Nephron (organoid): ENCODE measurements at regions not wholly inside any gene's neighbourhood (a gene's known extent, or its start where the extent isn't known, plus 50 kb on each side); places are given as distances from the start of the nearest gene placed in this dataset.
A peak's percentile ranks its signal among the peaks of the same experiment; 100 is the strongest.

Experiments used
- H3K27ac Mint-ChIP-seq, 3 experiments: 2 replicates each; pipeline ENCODE4 v1.8.0; 2020; ENCODE audit warnings: mixed read lengths in 3 of 3, mild to moderate bottlenecking in 2 of 3, moderate library complexity in 1 of 3
- H3K27me3 Mint-ChIP-seq: 2 replicates; pipeline ENCODE4 v1.8.0; 2021; ENCODE audit warnings: low read depth, mild to moderate bottlenecking, moderate library complexity, mixed read lengths
- H3K36me3 Mint-ChIP-seq: 2 replicates; pipeline ENCODE4 v1.8.0; 2020; ENCODE audit warnings: low read depth, mixed read lengths
- H3K4me1 Mint-ChIP-seq: 2 replicates; pipeline ENCODE4 v1.8.0; 2020; ENCODE audit warnings: mixed read lengths
- H3K4me3 Mint-ChIP-seq, 3 experiments: 2 replicates each; pipeline ENCODE4 v1.8.0; 2020; ENCODE audit warnings: mild to moderate bottlenecking in 3 of 3, mixed read lengths in 3 of 3, moderate library complexity in 2 of 3
- H3K9me3 Mint-ChIP-seq: 2 replicates; pipeline ENCODE4 v1.8.0; 2020; ENCODE audit warnings: mixed read lengths
- CTCF ChIP-seq, 3 experiments: fragments of 200-600 bp; sonication (generic); IDR thresholded peaks; one replicate each; pipeline ENCODE4 v1.5.0; 2021; ENCODE audit warnings: antibody characterized with exemption in 3 of 3; ENCODE audit not compliant: unreplicated experiment in 3 of 3

GRCh38 chr6:133761706-133762105 lies 127.2 kb upstream of the TCF21 start:
- no peak for TF ChIP-seq CTCF (IDR thresholded peaks at IDR 0.05; ENCODE audit: unreplicated experiment in 3 of 3)
- H3K4me3 Mint-ChIP-seq = peak overlapping the region in 1 of 3 experiments; percentile 32
- H3K9me3 Mint-ChIP-seq = no peaks in the 10 kb centered on the region
- no peaks in the 10 kb centered on the region for H3K36me3 Mint-ChIP-seq
- no peaks in the 10 kb centered on the region for H3K27me3 Mint-ChIP-seq
- H3K4me1 Mint-ChIP-seq = peaks cover 55% of the 10 kb centered on the region
- H3K27ac Mint-ChIP-seq = peak overlapping the region; percentile 67 to 90 (median 89)

- Mint-ChIP-seq H3K9me3 (no peaks in the 10 kb centered on the region), H3K27me3 (no peaks in the 10 kb centered on the region), H3K27ac (peak overlapping the region; percentile 82 to 91 (median 91)), H3K4me3 (no peak overlapping the region), H3K4me1 (peaks cover 53% of the 10 kb centered on the region), H3K36me3 (no peaks in the 10 kb centered on the region)
- no peak for TF ChIP-seq CTCF (IDR thresholded peaks at IDR 0.05; ENCODE audit: unreplicated experiment in 3 of 3)
Observed at GRCh38 chr6:133764008-133764753, 124.7 kb upstream of the TCF21 start.

- Mint-ChIP-seq H3K27me3 (no peaks in the 10 kb centered on the region), H3K9me3 (no peaks in the 10 kb centered on the region), H3K27ac (peak overlapping the region; percentile 82 to 91 (median 91)), H3K4me3 (no peak overlapping the region), H3K4me1 (peaks cover 52% of the 10 kb centered on the region), H3K36me3 (no peaks in the 10 kb centered on the region)
- TF ChIP-seq CTCF (IDR thresholded peaks at IDR 0.05; ENCODE audit: unreplicated experiment in 3 of 3) = no peak
Observed at GRCh38 chr6:133764754-133765208, 124.1 kb upstream of the TCF21 start.

- Mint-ChIP-seq H3K36me3 (no peaks in the 10 kb centered on the region), H3K4me3 (no peak overlapping the region), H3K9me3 (no peaks in the 10 kb centered on the region), H3K27ac (peak overlapping the region; percentile 3 to 57 (median 54)), H3K4me1 (peaks cover 32% of the 10 kb centered on the region), H3K27me3 (no peaks in the 10 kb centered on the region)
- no peak for TF ChIP-seq CTCF (IDR thresholded peaks at IDR 0.05; ENCODE audit: unreplicated experiment in 3 of 3)
Observed at GRCh38 chr6:133767357-133767970, 121.4 kb upstream of the TCF21 start.

- H3K4me3 Mint-ChIP-seq = no peak overlapping the region
- no peaks in the 10 kb centered on the region for H3K9me3 Mint-ChIP-seq
- no peaks in the 10 kb centered on the region for H3K27me3 Mint-ChIP-seq
- peaks cover 26% of the 10 kb centered on the region for H3K4me1 Mint-ChIP-seq
- H3K36me3 Mint-ChIP-seq = no peaks in the 10 kb centered on the region
- peak overlapping the region; percentile 73 to 90 (median 89) for H3K27ac Mint-ChIP-seq
- no peak for TF ChIP-seq CTCF (IDR thresholded peaks at IDR 0.05; ENCODE audit: unreplicated experiment in 3 of 3)
Observed at GRCh38 chr6:133768656-133769295, 120.1 kb upstream of the TCF21 start.
